HepG2 (cell line): ENCODE measurements at regions not wholly inside any gene's neighbourhood (a gene's known extent, or its start where the extent isn't known, plus 50 kb on each side); places are given as distances from the start of the nearest gene placed in this dataset.
A peak's percentile ranks its signal among the peaks of the same experiment; 100 is the strongest.

Source experiments
- ARID3A ChIP-seq: IDR thresholded peaks from 2 replicates; pipeline ENCODE4 v1.6.1; 2012; ENCODE audit warnings: low read depth, low read length, improper control_type of control experiment
- BORCS8-MEF2B ChIP-seq: sonication (generic); formaldehyde crosslinking; IDR thresholded peaks from 2 replicates; pipeline ENCODE4 v1.8.0; 2022; ENCODE audit warnings: mild to moderate bottlenecking, missing genetic modification reagents
- EHMT2 ChIP-seq: fragments of 200-600 bp; sonication (generic); IDR thresholded peaks from 2 replicates; pipeline ENCODE4 v1.7.0; 2017; ENCODE audit warnings: antibody characterized with exemption, low read depth, low read length, borderline replicate concordance
- MAX ChIP-seq: IDR thresholded peaks from 2 replicates; pipeline ENCODE4 v1.6.1; 2012; ENCODE audit warnings: inconsistent platforms
- MXD4 ChIP-seq: IDR thresholded peaks from 2 replicates; pipeline ENCODE4 v1.6.1; 2016; ENCODE audit warnings: mild to moderate bottlenecking, missing biosample characterization, missing genetic modification reagents
- MYNN ChIP-seq: sonication (generic); formaldehyde crosslinking; IDR thresholded peaks from 2 replicates; pipeline ENCODE4 v1.4.0; 2020; ENCODE audit warnings: mild to moderate bottlenecking, low read depth, missing genetic modification reagents
- NKX3-1 ChIP-seq: sonication (generic); formaldehyde crosslinking; IDR thresholded peaks from 2 replicates; pipeline ENCODE4 v1.5.0; 2020; ENCODE audit warnings: missing genetic modification reagents
- PAXIP1 ChIP-seq: sonication (generic); formaldehyde crosslinking; conservative IDR thresholded peaks from 2 replicates; pipeline ENCODE4 v1.4.0; 2020; ENCODE audit warnings: mild to moderate bottlenecking, missing genetic modification reagents, moderate library complexity
- PITX1 ChIP-seq: sonication (generic); formaldehyde crosslinking; IDR thresholded peaks from 2 replicates; pipeline ENCODE4 v1.5.1; 2020; ENCODE audit warnings: mild to moderate bottlenecking, missing genetic modification reagents
- SAP130 ChIP-seq: IDR thresholded peaks from 2 replicates; pipeline ENCODE4 v1.6.1; 2016; ENCODE audit warnings: low read depth
- TFAP4 ChIP-seq: sonication (generic); IDR thresholded peaks from 2 replicates; pipeline ENCODE4 v1.6.1; 2016; ENCODE audit warnings: low read depth, borderline replicate concordance
- ZBTB38 ChIP-seq: sonication (generic); formaldehyde crosslinking; IDR thresholded peaks from 2 replicates; pipeline ENCODE4 v1.5.1; 2020; ENCODE audit warnings: mild to moderate bottlenecking, missing genetic modification reagents
- ZNF24 ChIP-seq: fragments of 450-650 bp; IDR thresholded peaks from 2 replicates; pipeline ENCODE4 v1.6.1; 2017; ENCODE audit warnings: antibody characterized with exemption, mild to moderate bottlenecking
- ZNF281 ChIP-seq: sonication (generic); formaldehyde crosslinking; IDR thresholded peaks from 2 replicates; pipeline ENCODE4 v1.4.0; 2020; ENCODE audit warnings: missing genetic modification reagents, borderline replicate concordance
- ZNF33A ChIP-seq: sonication (generic); formaldehyde crosslinking; IDR thresholded peaks from 2 replicates; pipeline ENCODE4 v1.5.1; 2020; ENCODE audit warnings: missing genetic modification reagents, mild to moderate bottlenecking, moderate library complexity, borderline replicate concordance
- ZNF382 ChIP-seq: sonication (generic); formaldehyde crosslinking; IDR thresholded peaks from 2 replicates; pipeline ENCODE4 v1.5.0; 2020; ENCODE audit warnings: missing genetic modification reagents, mild to moderate bottlenecking, borderline replicate concordance
- ZNF879 ChIP-seq: sonication (generic); formaldehyde crosslinking; IDR thresholded peaks from 2 replicates; pipeline ENCODE4 v1.8.1; 2023; ENCODE audit warnings: missing genetic modification reagents
- ZSCAN25 ChIP-seq: sonication (generic); formaldehyde crosslinking; IDR thresholded peaks from 2 replicates; pipeline ENCODE4 v1.8.0; 2022; ENCODE audit warnings: mild to moderate bottlenecking, missing genetic modification reagents
- ZSCAN5A ChIP-seq: sonication (generic); formaldehyde crosslinking; IDR thresholded peaks from 2 replicates; pipeline ENCODE4 v1.8.0; 2022; ENCODE audit warnings: mild to moderate bottlenecking, missing genetic modification reagents, borderline replicate concordance

- TF ChIP-seq PAXIP1 (CRISPR knock-in tag) (no peak), EHMT2 (peak; percentile 83; the same call in 1 of the 2 replicates), MXD4 (no peak), ZNF281 (CRISPR knock-in tag) (no peak), PITX1 (CRISPR knock-in tag) (no peak), ARID3A (no peak), MAX (no peak), ZNF879 (CRISPR knock-in tag) (no peak), ZBTB38 (CRISPR knock-in tag) (no peak), NKX3-1 (CRISPR knock-in tag) (peak; percentile 60; the same call in 1 of the 2 replicates), TFAP4 (no peak), BORCS8-MEF2B (peak; percentile 49; the same call in 1 of the 2 replicates), ZNF24 (no peak), SAP130 (CRISPR knock-in tag) (0 out of 2 replicates have a peak, but pooled peaks have one; percentile 17), MYNN (no peak), ZNF33A (CRISPR knock-in tag) (no peak), ZSCAN5A (CRISPR knock-in tag) (no peak), ZNF382 (CRISPR knock-in tag) (no peak), ZSCAN25 (CRISPR knock-in tag) (no peak)
Observed at GRCh38 chr17:6269478-6269877, 165.4 kb downstream of the AIPL1 start (continued).
